Lower leg skin (tissue), 3 donors: ENCODE measurements at regions not wholly inside any gene's neighbourhood (a gene's known extent, or its start where the extent isn't known, plus 50 kb on each side); places are given as distances from the start of the nearest gene placed in this dataset.

Experiments
- POLR2A ChIP-seq, 2 donors: fragments of 450-650 bp; IDR thresholded peaks; one replicate each; pipeline ENCODE4 v1.6.1; 2016 to 2017; ENCODE audit warnings: antibody characterized with exemption in 2 of 2, mild to moderate bottlenecking in 1 of 2, moderate library complexity in 1 of 2
- TF ChIP-seq, protein P1 (sequence below), 3 donors: fragments of 450-650 bp; IDR thresholded peaks; one replicate each; pipeline ENCODE4 v1.5.1; 2016; ENCODE audit warnings: antibody characterized with exemption in 3 of 3, mild to moderate bottlenecking in 3 of 3, moderate library complexity in 2 of 3

DNA sequence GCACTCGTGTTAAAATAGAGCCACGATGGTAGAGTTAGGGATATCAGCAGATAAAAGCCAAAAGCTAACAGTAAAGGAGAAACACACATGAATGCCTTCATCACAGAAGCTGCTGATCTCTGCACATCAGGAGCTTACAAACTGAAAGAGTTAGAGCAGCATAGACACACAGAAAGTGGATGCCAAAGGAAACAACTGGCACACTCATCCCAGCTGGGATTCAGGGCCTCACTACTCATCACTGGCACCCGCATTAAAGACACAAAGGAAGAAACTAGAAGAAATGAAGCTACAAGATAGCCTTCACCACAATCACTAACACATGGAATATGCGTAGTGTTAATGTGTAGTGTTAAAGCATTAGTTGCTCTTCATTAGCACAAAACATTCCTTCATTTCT lies 156.4 kb upstream of the TBL1X start:
- TF ChIP-seq, protein P1, sequence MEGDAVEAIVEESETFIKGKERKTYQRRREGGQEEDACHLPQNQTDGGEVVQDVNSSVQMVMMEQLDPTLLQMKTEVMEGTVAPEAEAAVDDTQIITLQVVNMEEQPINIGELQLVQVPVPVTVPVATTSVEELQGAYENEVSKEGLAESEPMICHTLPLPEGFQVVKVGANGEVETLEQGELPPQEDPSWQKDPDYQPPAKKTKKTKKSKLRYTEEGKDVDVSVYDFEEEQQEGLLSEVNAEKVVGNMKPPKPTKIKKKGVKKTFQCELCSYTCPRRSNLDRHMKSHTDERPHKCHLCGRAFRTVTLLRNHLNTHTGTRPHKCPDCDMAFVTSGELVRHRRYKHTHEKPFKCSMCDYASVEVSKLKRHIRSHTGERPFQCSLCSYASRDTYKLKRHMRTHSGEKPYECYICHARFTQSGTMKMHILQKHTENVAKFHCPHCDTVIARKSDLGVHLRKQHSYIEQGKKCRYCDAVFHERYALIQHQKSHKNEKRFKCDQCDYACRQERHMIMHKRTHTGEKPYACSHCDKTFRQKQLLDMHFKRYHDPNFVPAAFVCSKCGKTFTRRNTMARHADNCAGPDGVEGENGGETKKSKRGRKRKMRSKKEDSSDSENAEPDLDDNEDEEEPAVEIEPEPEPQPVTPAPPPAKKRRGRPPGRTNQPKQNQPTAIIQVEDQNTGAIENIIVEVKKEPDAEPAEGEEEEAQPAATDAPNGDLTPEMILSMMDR (IDR thresholded peaks at IDR 0.05) = no peak
- no peak for TF ChIP-seq POLR2A (IDR thresholded peaks at IDR 0.05)
